ENCODE measurements at regions not wholly inside any gene's neighbourhood (a gene's known extent, or its start where the extent isn't known, plus 50 kb on each side); places are given as distances from the start of the nearest gene placed in this dataset.

DNA sequence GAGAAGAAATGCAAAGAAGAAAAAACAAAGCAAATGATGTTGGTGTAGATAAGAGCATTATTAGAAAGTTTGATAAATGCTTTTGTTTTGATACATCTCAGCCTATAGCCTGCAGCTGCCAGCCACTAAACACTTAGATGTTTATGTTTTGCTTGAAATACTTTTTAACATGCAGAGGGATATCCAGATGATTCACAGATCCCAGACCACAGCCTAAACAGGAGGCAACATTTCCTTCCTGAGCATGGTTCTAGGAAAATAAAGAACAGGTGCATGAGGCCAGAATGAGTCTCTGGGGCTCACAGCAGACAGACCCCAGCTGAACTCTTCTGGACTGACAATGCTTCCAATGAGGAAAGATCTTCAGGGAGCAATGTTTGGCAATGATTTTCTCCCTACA lies 103.7 kb upstream of the EEA1 start:
- no peaks in the 10 kb centered on the region for H3K36me3 ChIP-seq
- H3K27me3 ChIP-seq, result no peaks in the 10 kb centered on the region
- H3K4me3 ChIP-seq, result no peak overlapping the region
- no peaks in the 10 kb centered on the region for H3K9me3 ChIP-seq
- TF ChIP-seq, protein P1, sequence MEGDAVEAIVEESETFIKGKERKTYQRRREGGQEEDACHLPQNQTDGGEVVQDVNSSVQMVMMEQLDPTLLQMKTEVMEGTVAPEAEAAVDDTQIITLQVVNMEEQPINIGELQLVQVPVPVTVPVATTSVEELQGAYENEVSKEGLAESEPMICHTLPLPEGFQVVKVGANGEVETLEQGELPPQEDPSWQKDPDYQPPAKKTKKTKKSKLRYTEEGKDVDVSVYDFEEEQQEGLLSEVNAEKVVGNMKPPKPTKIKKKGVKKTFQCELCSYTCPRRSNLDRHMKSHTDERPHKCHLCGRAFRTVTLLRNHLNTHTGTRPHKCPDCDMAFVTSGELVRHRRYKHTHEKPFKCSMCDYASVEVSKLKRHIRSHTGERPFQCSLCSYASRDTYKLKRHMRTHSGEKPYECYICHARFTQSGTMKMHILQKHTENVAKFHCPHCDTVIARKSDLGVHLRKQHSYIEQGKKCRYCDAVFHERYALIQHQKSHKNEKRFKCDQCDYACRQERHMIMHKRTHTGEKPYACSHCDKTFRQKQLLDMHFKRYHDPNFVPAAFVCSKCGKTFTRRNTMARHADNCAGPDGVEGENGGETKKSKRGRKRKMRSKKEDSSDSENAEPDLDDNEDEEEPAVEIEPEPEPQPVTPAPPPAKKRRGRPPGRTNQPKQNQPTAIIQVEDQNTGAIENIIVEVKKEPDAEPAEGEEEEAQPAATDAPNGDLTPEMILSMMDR (IDR thresholded peaks at IDR 0.05), result no peak
- H3K4me1 ChIP-seq, result peaks cover 0 to 14% of the 10 kb centered on the region in 2 donors
- H3K27ac ChIP-seq, result no peak overlapping the region
- DNase-seq (ENCODE audit: low spot score), result no peak

DNA sequence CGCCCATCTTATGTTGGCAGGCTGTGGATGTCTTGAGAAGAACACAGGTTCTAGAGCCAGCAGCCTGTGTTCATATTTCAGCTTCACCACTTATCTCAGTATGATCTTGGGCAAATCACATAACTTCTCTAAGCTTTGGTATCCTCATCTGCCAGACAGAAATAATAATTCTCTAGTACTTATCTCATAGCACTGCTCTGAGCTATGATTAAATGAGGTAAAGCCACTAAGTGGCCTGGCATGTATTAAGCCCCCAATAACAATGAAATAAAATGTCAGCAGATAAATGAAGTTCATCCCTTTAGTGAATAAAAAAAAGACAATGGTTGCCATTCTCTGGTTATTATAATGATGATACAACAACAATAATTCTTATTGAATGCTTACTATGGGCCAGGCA lies 104.9 kb upstream of the EEA1 start:
- H3K27me3 ChIP-seq, result no peaks in the 10 kb centered on the region
- TF ChIP-seq, protein P1 (IDR thresholded peaks at IDR 0.05), result no peak
- no peaks in the 10 kb centered on the region for H3K36me3 ChIP-seq
- peaks cover 0 to 9% of the 10 kb centered on the region in 2 donors for H3K4me1 ChIP-seq
- H3K27ac ChIP-seq, result no peak overlapping the region
- no peak for DNase-seq (ENCODE audit: low spot score)
- no peaks in the 10 kb centered on the region for H3K9me3 ChIP-seq
- H3K4me3 ChIP-seq, result no peak overlapping the region

DNA sequence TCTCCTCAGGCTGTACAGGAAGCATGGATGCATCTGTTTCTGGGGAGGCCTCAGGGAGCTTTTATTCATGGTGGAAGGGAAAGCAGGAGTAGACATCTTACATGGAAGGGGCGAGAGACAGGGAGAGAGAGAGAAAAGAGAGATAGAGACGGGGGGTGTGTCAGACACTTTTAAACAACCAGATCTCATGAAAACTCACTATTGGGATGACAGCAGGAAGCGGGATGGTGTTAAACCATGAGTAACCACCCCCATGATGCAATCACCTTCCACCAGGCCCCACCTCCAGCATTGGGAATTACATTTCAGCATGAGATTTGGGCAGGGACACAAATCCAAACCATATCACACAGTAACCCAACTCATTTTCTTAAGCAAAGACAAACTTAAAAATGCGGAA lies 110.0 kb upstream of the EEA1 start:
- Histone ChIP-seq H3K27ac (no peak overlapping the region), H3K36me3 (no peaks in the 10 kb centered on the region), H3K9me3 (no peaks in the 10 kb centered on the region), H3K4me1 (no peaks in the 10 kb centered on the region), H3K4me3 (no peak overlapping the region), H3K27me3 (no peaks in the 10 kb centered on the region)
- TF ChIP-seq, protein P1 (IDR thresholded peaks at IDR 0.05), result no peak
- no peak for DNase-seq (ENCODE audit: low spot score)

DNA sequence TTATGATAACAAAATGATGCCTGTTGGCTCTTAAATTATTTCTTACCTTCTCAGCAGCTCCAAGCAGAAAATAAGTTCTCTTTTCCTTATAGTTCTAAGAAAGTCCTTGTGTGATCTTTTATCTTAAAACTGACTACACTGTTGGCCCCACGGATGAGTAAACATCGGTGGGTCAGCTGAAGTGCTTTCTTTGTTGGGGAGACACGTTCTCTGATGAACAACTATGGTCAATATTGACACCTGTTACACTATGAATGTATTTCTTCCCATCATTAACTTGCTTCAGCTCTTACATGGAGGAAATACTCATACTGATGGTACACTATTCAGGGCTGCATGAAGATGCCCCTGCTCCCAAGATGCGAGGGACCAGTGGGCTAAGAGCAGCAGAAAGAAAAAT lies 110.8 kb upstream of the EEA1 start:
- H3K9me3 ChIP-seq, result no peaks in the 10 kb centered on the region
- TF ChIP-seq, protein P1 (IDR thresholded peaks at IDR 0.05), result no peak
- no peaks in the 10 kb centered on the region for H3K27me3 ChIP-seq
- no peak overlapping the region for H3K27ac ChIP-seq
- no peak for DNase-seq (ENCODE audit: low spot score)
- H3K4me3 ChIP-seq, result no peak overlapping the region
- H3K36me3 ChIP-seq, result no peaks in the 10 kb centered on the region
- no peaks in the 10 kb centered on the region for H3K4me1 ChIP-seq

DNA sequence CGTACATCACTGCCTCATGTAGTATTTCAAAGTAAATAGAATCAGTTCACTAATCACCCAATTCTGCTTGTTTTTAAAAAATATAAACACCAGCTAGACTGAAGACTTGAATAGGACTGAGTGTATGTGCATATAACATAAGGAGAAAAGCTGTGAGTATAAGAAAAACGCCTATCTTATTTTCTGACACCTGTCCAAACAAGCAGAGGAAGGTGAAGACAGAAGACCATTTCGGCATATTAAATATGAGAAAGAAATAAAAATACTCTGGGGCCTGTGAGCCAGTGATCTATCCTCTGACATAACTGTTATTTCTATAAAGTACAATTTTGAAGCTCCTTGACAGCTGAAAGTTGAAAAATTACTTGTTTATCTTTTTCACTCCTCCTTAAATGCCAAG lies 111.3 kb upstream of the EEA1 start:
- no peak for DNase-seq (ENCODE audit: low spot score)
- TF ChIP-seq, protein P1 (IDR thresholded peaks at IDR 0.05), result no peak

DNA sequence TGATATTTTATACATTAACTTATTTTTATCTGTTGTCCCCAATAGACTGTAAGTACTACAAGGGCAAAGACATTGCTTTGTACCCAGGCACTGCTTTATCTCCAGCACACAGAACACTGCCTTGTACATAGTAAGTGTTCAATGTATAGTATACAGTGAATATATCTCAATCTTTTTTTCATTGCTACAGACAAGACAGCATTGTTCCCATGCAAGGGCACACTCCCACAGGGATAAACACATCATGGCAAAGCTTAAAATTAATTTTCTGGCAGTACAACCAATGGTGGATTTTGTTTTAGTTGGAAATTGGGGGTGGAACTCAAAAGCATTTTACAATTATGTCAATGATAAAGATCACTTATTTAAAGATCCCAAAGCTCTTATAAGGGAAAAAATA lies 112.3 kb upstream of the EEA1 start:
- no peak overlapping the region for H3K4me3 ChIP-seq
- no peaks in the 10 kb centered on the region for H3K27me3 ChIP-seq
- H3K4me1 ChIP-seq, result no peaks in the 10 kb centered on the region
- H3K27ac ChIP-seq, result no peak overlapping the region
- H3K36me3 ChIP-seq, result no peaks in the 10 kb centered on the region
- H3K9me3 ChIP-seq, result no peaks in the 10 kb centered on the region
- TF ChIP-seq, protein P1 (IDR thresholded peaks at IDR 0.05), result no peak
- no peak for DNase-seq (ENCODE audit: low spot score)

More for the DNA sequence above, 111.3 kb upstream of the EEA1 start:
- Histone ChIP-seq H3K36me3 (no peaks in the 10 kb centered on the region), H3K4me3 (no peak overlapping the region), H3K27me3 (no peaks in the 10 kb centered on the region), H3K27ac (no peak overlapping the region), H3K9me3 (no peaks in the 10 kb centered on the region), H3K4me1 (no peaks in the 10 kb centered on the region)
